Limb (tissue), 2 donors: ENCODE measurements at regions not wholly inside any gene's neighbourhood (a gene's known extent, or its start where the extent isn't known, plus 50 kb on each side); places are given as distances from the start of the nearest gene placed in this dataset.

Experiments
- DNase-seq, 2 donors: peaks; one replicate each; pipeline ENCODE4 v3.0.0-alpha.2; 2016; ENCODE audit errors: extremely low spot score in 2 of 2

GRCh38 chr20:40738976-40739375 lies 49.9 kb upstream of the MAFB start:
- DNase-seq = no peak

- DNase-seq = no peak
Measured at GRCh38 chr20:40739841-40740240, 50.8 kb upstream of the MAFB start.

GRCh38 chr20:40741507-40742106 lies 52.6 kb upstream of the MAFB start:
- no peak for DNase-seq

GRCh38 chr20:40743141-40743775 lies 54.2 kb upstream of the MAFB start:
- DNase-seq = no peak

GRCh38 chr20:40744072-40744817 lies 55.2 kb upstream of the MAFB start:
- DNase-seq = no peak

GRCh38 chr20:40744818-40745175 lies 55.8 kb upstream of the MAFB start:
- DNase-seq = no peak

GRCh38 chr20:40746251-40746650 lies 57.2 kb upstream of the MAFB start:
- no peak for DNase-seq

- DNase-seq = no peak
Measured at GRCh38 chr20:40748182-40748581, 59.1 kb upstream of the MAFB start.

GRCh38 chr20:40749985-40750506 lies 61.0 kb upstream of the MAFB start:
- DNase-seq = no peak

- DNase-seq = no peak
Measured at GRCh38 chr20:40750541-40751035, 61.6 kb upstream of the MAFB start.

- DNase-seq = no peak
Measured at GRCh38 chr20:40753472-40753871, 64.4 kb upstream of the MAFB start.

- peak; percentile 43 to 61 for DNase-seq
Measured at GRCh38 chr20:40754339-40754943, 65.4 kb upstream of the MAFB start.

GRCh38 chr20:40757087-40757486 lies 68.1 kb upstream of the MAFB start:
- DNase-seq = no peak

- no peak for DNase-seq
Measured at GRCh38 chr20:40758790-40759189, 69.8 kb upstream of the MAFB start.

GRCh38 chr20:40760399-40760798 lies 71.4 kb upstream of the MAFB start:
- no peak for DNase-seq

- DNase-seq = peak in 1 of 2 donors; percentile 56
Measured at GRCh38 chr20:40763646-40764295, 74.7 kb upstream of the MAFB start.

- no peak for DNase-seq
Measured at GRCh38 chr20:40765814-40766480, 76.9 kb upstream of the MAFB start.

- DNase-seq = no peak
Measured at GRCh38 chr20:40766790-40767614, 78.0 kb upstream of the MAFB start.

- DNase-seq = no peak
Measured at GRCh38 chr20:40767615-40767924, 78.5 kb upstream of the MAFB start.

GRCh38 chr20:40768105-40768504 lies 79.1 kb upstream of the MAFB start:
- DNase-seq = no peak
